ENCODE measurements at regions not wholly inside any gene's neighbourhood (a gene's known extent, or its start where the extent isn't known, plus 50 kb on each side); places are given as distances from the start of the nearest gene placed in this dataset.
"Not testable (repeated sequence)": the region's sequence is repeated elsewhere in the genome, so short reads cannot be mapped to it uniquely, and the experiment has no call there.

- H3K36me3 ChIP-seq (ENCODE audit: low read depth), result no peaks in the 10 kb centered on the region
- DNase-seq, result no peak
- no peaks in the 10 kb centered on the region for H3K9me3 ChIP-seq (ENCODE audit: low read depth)
- in situ Hi-C loops (cut with MboI), result no loop called here
- no peaks in the 10 kb centered on the region for H3K79me2 ChIP-seq (ENCODE audit: insufficient read depth)
- TF ChIP-seq EZH2 (IDR thresholded peaks at IDR 0.05; ENCODE audit: insufficient read depth, poor library complexity, severe bottlenecking) (no peak), EZH2phosphoT487 (IDR thresholded peaks at IDR 0.05; ENCODE audit: insufficient read depth, low read depth) (no peak)
- no peaks in the 10 kb centered on the region for H3K9me2 ChIP-seq (ENCODE audit: insufficient read depth)
- H2AFZ ChIP-seq, result no peak overlapping the region
- no peak overlapping the region for H3K27ac ChIP-seq
- H3K9ac ChIP-seq, result no peak overlapping the region
- H3K27me3 ChIP-seq (replicated peaks; ENCODE audit: insufficient read depth), result no peaks in the 10 kb centered on the region
- H3K4me2 ChIP-seq (ENCODE audit: unreplicated experiment), result no peak overlapping the region
- WGBS, 2 experiments (ENCODE audit: low coverage in 1 of 2, low lambda C conversion rate in 2 of 2, missing lambda C conversion rate in 2 of 2), result 94 to 100% methylated on average over 1 of the region's 1 CpG
- no peaks in the 10 kb centered on the region for H3F3A ChIP-seq (ENCODE audit: insufficient read depth)
- no peaks in the 10 kb centered on the region for H4K20me1 ChIP-seq (ENCODE audit: insufficient read depth)
- no peak overlapping the region for H3K4me3 ChIP-seq
- no peaks in the 10 kb centered on the region; the same call in 1 of the 2 replicates for H3K4me1 ChIP-seq (ENCODE audit: insufficient read depth)
These were observed 86.4 kb upstream of the UXT start for GRCh38 chrX:47745416-47745815.

DNA sequence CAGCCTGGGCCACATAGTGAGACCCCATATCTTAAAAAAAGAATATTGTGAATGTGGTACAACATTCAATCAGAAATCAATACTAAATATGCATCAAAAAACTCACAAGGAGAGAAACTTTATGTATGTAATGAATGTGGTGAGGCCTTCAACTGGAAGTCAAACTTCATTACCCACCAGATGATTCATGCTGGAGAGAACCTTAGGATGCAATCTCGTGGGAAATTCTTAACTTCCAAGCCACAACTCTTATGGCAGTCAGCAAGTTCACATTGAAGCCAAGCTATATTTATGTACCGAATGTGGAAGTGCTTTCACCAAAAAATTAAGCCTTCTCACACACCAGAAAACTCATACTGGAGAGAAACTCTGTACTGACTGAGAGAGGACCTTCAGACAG lies 84.5 kb upstream of the UXT start:
- H3K9me2 ChIP-seq (ENCODE audit: insufficient read depth), result no peaks in the 10 kb centered on the region
- H3K36me3 ChIP-seq (ENCODE audit: low read depth), result no peaks in the 10 kb centered on the region
- no peaks in the 10 kb centered on the region for H4K20me1 ChIP-seq (ENCODE audit: insufficient read depth)
- H3K4me2 ChIP-seq (ENCODE audit: unreplicated experiment), result no peak overlapping the region
- peak; percentile 65 for DNase-seq
- TF ChIP-seq EZH2 (IDR thresholded peaks at IDR 0.05; ENCODE audit: insufficient read depth, poor library complexity, severe bottlenecking) (no peak), EZH2phosphoT487 (IDR thresholded peaks at IDR 0.05; ENCODE audit: insufficient read depth, low read depth) (no peak)
- no peak overlapping the region for H3K9ac ChIP-seq
- H3F3A ChIP-seq (ENCODE audit: insufficient read depth), result no peaks in the 10 kb centered on the region
- no peaks in the 10 kb centered on the region for H3K79me2 ChIP-seq (ENCODE audit: insufficient read depth)
- no peak overlapping the region for H2AFZ ChIP-seq
- H3K4me3 ChIP-seq, result no peak overlapping the region
- 24 to 46% methylated on average over 2 of the region's 2 CpGs for WGBS, 2 experiments (ENCODE audit: low coverage in 1 of 2, low lambda C conversion rate in 2 of 2, missing lambda C conversion rate in 2 of 2)
- in situ Hi-C loops (cut with MboI), result no loop called here
- no peaks in the 10 kb centered on the region for H3K9me3 ChIP-seq (ENCODE audit: low read depth)
- no peaks in the 10 kb centered on the region for H3K27me3 ChIP-seq (replicated peaks; ENCODE audit: insufficient read depth)
- H3K27ac ChIP-seq, result peak overlapping the region; percentile 30
- H3K4me1 ChIP-seq (ENCODE audit: insufficient read depth), result no peaks in the 10 kb centered on the region; the same call in 1 of the 2 replicates

DNA sequence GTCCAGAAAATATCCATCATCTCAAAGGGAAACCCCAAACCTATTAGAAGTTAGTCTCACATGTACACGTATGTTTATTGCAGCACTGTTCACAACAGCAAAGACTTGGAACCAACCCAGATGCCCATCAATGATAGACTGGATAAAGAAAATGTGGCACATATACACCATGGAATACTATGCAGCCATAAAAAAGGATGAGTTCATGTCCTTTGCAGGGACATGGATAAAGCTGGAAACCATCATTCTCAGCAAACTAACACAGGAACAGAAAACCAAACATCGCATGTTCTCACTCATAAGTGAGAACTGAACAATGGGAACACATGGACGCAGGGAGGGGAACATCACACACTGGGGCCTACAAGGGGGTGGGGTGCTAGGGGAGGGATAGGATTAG lies 79.9 kb upstream of the UXT start:
- H3K4me3 ChIP-seq; H3K27ac ChIP-seq; H2AFZ ChIP-seq; H3K4me1 ChIP-seq (ENCODE audit: insufficient read depth); H3K4me2 ChIP-seq (ENCODE audit: unreplicated experiment); H3K36me3 ChIP-seq (ENCODE audit: low read depth); H3K9ac ChIP-seq; H3K27me3 ChIP-seq (replicated peaks; ENCODE audit: insufficient read depth); H3F3A ChIP-seq (ENCODE audit: insufficient read depth); H3K79me2 ChIP-seq (ENCODE audit: insufficient read depth); H3K9me3 ChIP-seq (ENCODE audit: low read depth); DNase-seq; in situ Hi-C loops (cut with MboI); H3K9me2 ChIP-seq (ENCODE audit: insufficient read depth); H4K20me1 ChIP-seq (ENCODE audit: insufficient read depth): not testable (repeated sequence)
- WGBS, 2 experiments (ENCODE audit: low coverage in 1 of 2, low lambda C conversion rate in 2 of 2, missing lambda C conversion rate in 2 of 2), result 60 to 67% methylated on average over 3 of the region's 3 CpGs

DNA sequence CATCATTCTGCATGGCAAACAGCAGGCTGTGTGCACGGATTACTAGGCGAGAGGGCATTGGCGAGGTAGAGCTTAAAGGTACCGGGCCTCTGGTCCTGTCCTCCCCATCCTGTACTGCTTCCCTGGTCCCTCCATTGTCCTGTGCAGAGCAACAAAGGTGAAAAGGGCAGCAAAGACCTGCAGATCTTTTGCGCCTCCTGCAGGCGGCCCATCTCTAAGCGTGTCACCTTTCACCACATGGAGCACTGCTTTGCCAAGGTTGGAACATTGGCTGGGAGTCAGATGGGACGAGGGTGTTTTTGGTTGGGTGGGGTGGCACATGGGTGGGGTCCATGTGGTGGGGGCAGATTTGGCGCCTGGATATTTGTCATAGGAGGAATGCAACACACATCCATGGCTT lies 64.7 kb upstream of the UXT start:
- H3K36me3 ChIP-seq (ENCODE audit: low read depth), result no peaks in the 10 kb centered on the region
- no peaks in the 10 kb centered on the region for H4K20me1 ChIP-seq (ENCODE audit: insufficient read depth)
- no peaks in the 10 kb centered on the region for H3K27me3 ChIP-seq (replicated peaks; ENCODE audit: insufficient read depth)
- no peak overlapping the region for H3K27ac ChIP-seq
- no peaks in the 10 kb centered on the region for H3K4me1 ChIP-seq (ENCODE audit: insufficient read depth)
- in situ Hi-C loops (cut with MboI), result no loop called here
- H2AFZ ChIP-seq, result no peak overlapping the region
- no peak overlapping the region for H3K4me3 ChIP-seq
- H3F3A ChIP-seq (ENCODE audit: insufficient read depth), result no peaks in the 10 kb centered on the region
- no peak for DNase-seq
- 59 to 66% methylated on average over 7 to 9 of the region's 9 CpGs for WGBS, 2 experiments (ENCODE audit: low coverage in 1 of 2, low lambda C conversion rate in 2 of 2, missing lambda C conversion rate in 2 of 2)
- TF ChIP-seq EZH2phosphoT487 (IDR thresholded peaks at IDR 0.05; ENCODE audit: insufficient read depth, low read depth) (no peak), EZH2 (IDR thresholded peaks at IDR 0.05; ENCODE audit: insufficient read depth, poor library complexity, severe bottlenecking) (no peak)
- no peak overlapping the region for H3K4me2 ChIP-seq (ENCODE audit: unreplicated experiment)
- no peak overlapping the region for H3K9ac ChIP-seq
- no peaks in the 10 kb centered on the region for H3K9me2 ChIP-seq (ENCODE audit: insufficient read depth)
- no peaks in the 10 kb centered on the region for H3K79me2 ChIP-seq (ENCODE audit: insufficient read depth)
- no peaks in the 10 kb centered on the region for H3K9me3 ChIP-seq (ENCODE audit: low read depth)

DNA sequence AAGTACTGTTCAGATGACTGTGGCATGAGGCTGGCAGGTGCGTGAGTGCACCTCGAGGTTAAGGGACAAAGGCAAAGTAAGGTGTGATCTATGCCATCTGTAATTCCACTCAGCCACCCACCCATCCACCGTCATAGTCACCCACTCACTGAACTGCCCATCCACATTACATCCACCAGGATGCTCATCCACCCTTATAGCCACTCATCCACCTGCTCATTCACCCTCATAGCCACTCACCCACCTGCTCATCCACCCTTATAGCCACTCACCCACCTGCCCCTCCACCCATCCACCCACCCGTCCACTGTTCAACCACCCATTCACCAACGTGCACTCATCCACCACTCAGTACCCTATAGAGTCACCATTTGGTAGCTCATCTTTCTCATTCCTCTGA lies 64.1 kb upstream of the UXT start:
- H3K4me3 ChIP-seq, result no peak overlapping the region
- H3K79me2 ChIP-seq (ENCODE audit: insufficient read depth), result no peaks in the 10 kb centered on the region
- 62 to 65% methylated on average over 2 to 3 of the region's 5 CpGs for WGBS, 2 experiments (ENCODE audit: low coverage in 1 of 2, low lambda C conversion rate in 2 of 2, missing lambda C conversion rate in 2 of 2)

More for the DNA sequence above, 64.1 kb upstream of the UXT start:
- H3K4me1 ChIP-seq (ENCODE audit: insufficient read depth), result no peaks in the 10 kb centered on the region
- H3K36me3 ChIP-seq (ENCODE audit: low read depth), result no peaks in the 10 kb centered on the region
- no peak overlapping the region for H3K27ac ChIP-seq
- no peaks in the 10 kb centered on the region for H4K20me1 ChIP-seq (ENCODE audit: insufficient read depth)
- in situ Hi-C loops (cut with MboI), result no loop called here
- H3K27me3 ChIP-seq (replicated peaks; ENCODE audit: insufficient read depth), result no peaks in the 10 kb centered on the region
- no peak for DNase-seq
- no peaks in the 10 kb centered on the region for H3K9me2 ChIP-seq (ENCODE audit: insufficient read depth)
- no peaks in the 10 kb centered on the region for H3F3A ChIP-seq (ENCODE audit: insufficient read depth)
- H3K9me3 ChIP-seq (ENCODE audit: low read depth), result no peaks in the 10 kb centered on the region
- TF ChIP-seq EZH2 (IDR thresholded peaks at IDR 0.05; ENCODE audit: insufficient read depth, poor library complexity, severe bottlenecking) (no peak), EZH2phosphoT487 (IDR thresholded peaks at IDR 0.05; ENCODE audit: insufficient read depth, low read depth) (no peak)
- H3K4me2 ChIP-seq (ENCODE audit: unreplicated experiment), result no peak overlapping the region
- no peak overlapping the region for H3K9ac ChIP-seq
- no peak overlapping the region for H2AFZ ChIP-seq

Measured in GM23248 (cell line).